ENCODE measurements at regions not wholly inside any gene's neighbourhood (a gene's known extent, or its start where the extent isn't known, plus 50 kb on each side); places are given as distances from the start of the nearest gene placed in this dataset.

DNA sequence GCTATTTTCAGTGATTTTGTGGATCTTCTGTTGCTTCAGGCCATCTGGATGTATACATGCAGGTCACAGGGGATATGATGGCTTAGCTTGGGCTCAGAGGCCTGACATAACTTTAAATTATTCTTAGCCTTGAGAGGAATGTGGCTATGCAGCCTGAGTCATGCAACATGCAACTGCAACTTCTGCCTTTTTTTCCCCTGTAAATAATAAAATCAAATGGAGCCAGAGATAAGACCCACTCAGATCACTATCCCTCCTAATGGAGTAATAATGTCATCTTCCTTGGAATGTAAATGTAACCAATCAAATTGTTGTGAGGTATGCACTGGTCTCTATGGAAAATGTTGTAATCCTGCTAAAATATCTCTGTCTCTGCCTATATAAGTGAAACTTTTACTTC, 54.9 kb downstream of the MAGEB17 start:
- TF ChIP-seq, protein P1, sequence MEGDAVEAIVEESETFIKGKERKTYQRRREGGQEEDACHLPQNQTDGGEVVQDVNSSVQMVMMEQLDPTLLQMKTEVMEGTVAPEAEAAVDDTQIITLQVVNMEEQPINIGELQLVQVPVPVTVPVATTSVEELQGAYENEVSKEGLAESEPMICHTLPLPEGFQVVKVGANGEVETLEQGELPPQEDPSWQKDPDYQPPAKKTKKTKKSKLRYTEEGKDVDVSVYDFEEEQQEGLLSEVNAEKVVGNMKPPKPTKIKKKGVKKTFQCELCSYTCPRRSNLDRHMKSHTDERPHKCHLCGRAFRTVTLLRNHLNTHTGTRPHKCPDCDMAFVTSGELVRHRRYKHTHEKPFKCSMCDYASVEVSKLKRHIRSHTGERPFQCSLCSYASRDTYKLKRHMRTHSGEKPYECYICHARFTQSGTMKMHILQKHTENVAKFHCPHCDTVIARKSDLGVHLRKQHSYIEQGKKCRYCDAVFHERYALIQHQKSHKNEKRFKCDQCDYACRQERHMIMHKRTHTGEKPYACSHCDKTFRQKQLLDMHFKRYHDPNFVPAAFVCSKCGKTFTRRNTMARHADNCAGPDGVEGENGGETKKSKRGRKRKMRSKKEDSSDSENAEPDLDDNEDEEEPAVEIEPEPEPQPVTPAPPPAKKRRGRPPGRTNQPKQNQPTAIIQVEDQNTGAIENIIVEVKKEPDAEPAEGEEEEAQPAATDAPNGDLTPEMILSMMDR (conservative IDR thresholded peaks at IDR 0.05; ENCODE audit: low read depth, low read length) = no peak
- no peak for DNase-seq (ENCODE audit: low read depth)

DNA sequence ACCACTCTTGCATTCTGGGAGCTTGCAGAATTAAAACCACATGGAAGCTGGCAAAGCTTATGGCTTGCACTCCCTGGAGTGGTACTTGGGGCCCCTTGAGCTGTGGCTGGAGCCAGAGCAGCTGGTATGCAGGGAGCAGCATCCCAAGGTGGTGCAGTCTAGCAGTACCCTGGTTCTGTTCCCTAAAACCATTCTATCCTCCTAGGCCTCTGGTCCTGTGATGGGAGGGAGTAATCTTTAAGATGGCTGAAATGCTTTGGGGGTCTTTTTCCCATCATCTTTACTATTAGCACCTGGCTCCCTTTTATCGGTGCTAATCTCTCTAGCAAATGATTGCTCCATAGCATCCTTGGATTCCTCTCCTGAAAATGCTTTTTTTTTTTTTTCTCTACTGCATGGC, 56.1 kb downstream of the MAGEB17 start:
- DNase-seq (ENCODE audit: low read depth) = no peak
- H3K4me3 ChIP-seq (ENCODE audit: low read length) = no peak overlapping the region
- TF ChIP-seq, protein P1 (conservative IDR thresholded peaks at IDR 0.05; ENCODE audit: low read depth, low read length) = no peak

More for the DNA sequence above, 54.9 kb downstream of the MAGEB17 start:
- no peak overlapping the region for H3K4me3 ChIP-seq (ENCODE audit: low read length)

DNA sequence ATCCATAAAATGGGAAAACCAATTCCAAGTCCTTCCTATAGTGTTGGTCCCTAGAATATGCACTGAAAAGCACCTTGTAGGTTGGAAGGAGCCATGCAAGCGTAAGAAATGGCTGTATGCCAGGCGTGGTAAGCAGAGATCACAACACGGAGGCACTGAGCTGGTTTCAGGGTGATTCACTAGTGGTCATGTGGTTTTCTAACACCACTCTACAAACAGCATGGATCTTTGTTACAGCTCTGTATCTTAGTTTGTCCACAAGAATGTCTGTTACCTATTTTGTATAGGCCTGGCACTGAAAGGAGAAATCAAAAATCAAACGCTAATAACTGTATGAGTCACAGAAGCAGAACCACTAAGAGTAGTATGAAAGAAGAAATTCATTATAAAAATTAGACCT, 71.9 kb downstream of the MAGEB17 start:
- TF ChIP-seq, protein P1 (conservative IDR thresholded peaks at IDR 0.05; ENCODE audit: low read depth, low read length) = no peak
- no peak overlapping the region for H3K4me3 ChIP-seq (ENCODE audit: low read length)
- peak; percentile 91 for DNase-seq (ENCODE audit: low read depth)

DNA sequence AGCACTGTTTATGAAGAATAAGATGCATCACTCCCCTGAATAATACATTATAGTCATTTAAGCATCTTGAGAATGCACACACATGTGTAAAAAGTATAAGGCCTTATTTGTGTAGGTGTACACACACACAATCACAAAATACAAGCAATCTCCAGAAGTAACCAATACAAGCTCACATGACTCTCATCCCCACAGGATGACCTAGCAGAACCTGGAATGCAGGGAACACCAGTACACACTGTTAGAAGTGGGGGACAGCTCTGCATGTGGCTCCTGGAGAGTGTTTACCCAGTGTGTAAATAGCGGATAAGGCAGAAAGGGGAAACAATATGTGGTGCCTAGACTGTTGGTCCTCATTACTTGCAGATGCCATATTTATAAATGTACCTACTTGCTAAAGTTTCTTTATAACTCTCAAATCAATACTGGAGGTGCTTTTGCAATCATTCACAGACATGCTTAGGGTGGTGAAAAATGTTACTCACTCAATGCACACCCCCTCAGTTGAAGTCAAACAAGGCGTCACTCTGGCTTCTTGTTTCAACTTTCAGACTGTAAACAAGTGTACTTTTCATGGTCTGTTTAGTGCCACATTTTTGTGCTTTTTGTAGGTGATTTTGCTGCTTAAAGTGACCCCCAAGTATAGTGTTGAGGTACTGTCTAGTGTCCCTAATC, 73.1 kb downstream of the MAGEB17 start:
- no peak overlapping the region for H3K4me3 ChIP-seq (ENCODE audit: low read length)
- TF ChIP-seq, protein P1 (conservative IDR thresholded peaks at IDR 0.05; ENCODE audit: low read depth, low read length) = no peak
- no peak for DNase-seq (ENCODE audit: low read depth)

DNA sequence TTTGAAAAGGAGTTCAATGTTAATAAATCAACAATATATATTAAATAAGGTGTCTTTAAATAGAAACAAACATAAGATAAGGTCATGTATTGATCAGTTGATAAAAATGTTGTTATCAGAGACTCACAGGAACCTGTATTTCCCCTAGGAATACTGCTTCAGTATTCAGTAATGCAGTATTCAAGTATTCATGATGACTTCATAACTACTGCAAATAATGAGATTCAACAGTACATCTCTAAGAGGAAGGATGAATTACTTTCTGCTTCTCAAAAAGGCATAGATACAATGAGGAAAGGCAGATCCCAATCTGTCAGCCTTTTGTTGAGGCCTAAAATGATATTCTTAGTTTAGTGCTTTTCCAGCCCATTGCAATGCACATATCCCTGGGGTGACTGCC, 73.7 kb downstream of the MAGEB17 start:
- no peak for DNase-seq (ENCODE audit: low read depth)
- no peak overlapping the region for H3K4me3 ChIP-seq (ENCODE audit: low read length)
- TF ChIP-seq, protein P1 (conservative IDR thresholded peaks at IDR 0.05; ENCODE audit: low read depth, low read length) = no peak

DNA sequence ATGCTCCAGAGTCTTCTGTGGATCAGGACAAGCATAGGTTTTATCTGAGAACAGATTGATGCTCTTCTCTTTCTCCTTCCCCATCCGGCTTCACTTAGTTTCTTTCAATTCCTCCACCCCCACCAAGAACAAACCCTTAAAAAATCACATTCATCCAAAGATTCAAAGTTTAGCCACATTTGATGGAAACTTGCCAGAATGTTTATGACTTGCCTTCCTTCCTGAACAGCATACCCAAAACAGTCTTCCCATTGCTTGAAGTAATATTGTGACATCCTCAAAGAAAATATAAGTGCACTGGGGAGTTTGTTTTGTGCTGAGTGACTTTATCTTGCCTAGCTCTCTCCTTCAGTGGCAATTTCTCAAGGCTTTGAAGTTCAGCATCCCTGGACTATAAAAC, 83.0 kb downstream of the MAGEB17 start:
- DNase-seq (ENCODE audit: low read depth) = no peak
- TF ChIP-seq, protein P1 (conservative IDR thresholded peaks at IDR 0.05; ENCODE audit: low read depth, low read length) = no peak
- H3K4me3 ChIP-seq (ENCODE audit: low read length) = no peak overlapping the region

DNA sequence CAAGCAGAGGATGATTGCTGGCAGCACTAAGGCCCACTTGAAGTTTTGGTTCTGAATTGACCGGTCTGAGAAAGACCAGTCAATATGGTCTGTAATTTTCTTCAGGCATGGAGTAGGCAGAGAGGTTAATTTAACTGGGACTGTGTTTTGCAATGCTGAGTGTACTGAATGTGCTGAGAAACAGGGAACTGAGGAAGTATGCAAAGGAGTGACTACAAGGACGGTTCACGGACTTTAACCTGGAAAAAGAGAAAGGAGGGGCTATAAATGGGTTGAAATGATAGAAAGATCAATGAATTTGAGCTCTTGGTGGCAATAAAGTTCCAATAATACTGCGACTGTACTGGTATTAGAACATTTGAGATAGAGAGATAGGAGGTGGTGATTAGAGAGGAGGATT, 84.5 kb downstream of the MAGEB17 start:
- TF ChIP-seq, protein P1 (conservative IDR thresholded peaks at IDR 0.05; ENCODE audit: low read depth, low read length) = no peak
- no peak for DNase-seq (ENCODE audit: low read depth)

More for the DNA sequence above, 84.5 kb downstream of the MAGEB17 start:
- no peak overlapping the region for H3K4me3 ChIP-seq (ENCODE audit: low read length)
